Osteoblast (primary cell): ENCODE measurements at regions not wholly inside any gene's neighbourhood (a gene's known extent, or its start where the extent isn't known, plus 50 kb on each side); places are given as distances from the start of the nearest gene placed in this dataset.

Source experiments
- DNase-seq: peaks from one replicate; pipeline ENCODE4 v3.0.0; 2011; ENCODE audit warnings: low spot score, mixed read lengths; ENCODE audit not compliant: insufficient read length; ENCODE audit errors: missing footprints
- H2AFZ ChIP-seq: 2 replicates; pipeline ENCODE4 v1.6.0; 2011; ENCODE audit warnings: mild to moderate bottlenecking, low read length
- H3K27ac ChIP-seq: 2 replicates; pipeline ENCODE4 v1.5.1; 2011; ENCODE audit warnings: mild to moderate bottlenecking, low read depth, low read length, moderate library complexity
- H3K27me3 ChIP-seq: 2 replicates; pipeline ENCODE4 v1.6.0; 2012; ENCODE audit warnings: mild to moderate bottlenecking, control low read depth, inconsistent platforms, low read length, moderate library complexity; ENCODE audit not compliant: insufficient read depth
- H3K36me3 ChIP-seq: 2 replicates; pipeline ENCODE4 v1.5.1; 2011; ENCODE audit warnings: mild to moderate bottlenecking, low read length, control low read depth, moderate library complexity; ENCODE audit not compliant: insufficient read depth
- H3K4me1 ChIP-seq: 2 replicates; pipeline ENCODE4 v1.5.1; 2011; ENCODE audit warnings: mild to moderate bottlenecking, low read length, control low read depth, moderate library complexity; ENCODE audit not compliant: insufficient read depth
- H3K4me2 ChIP-seq: 2 replicates; pipeline ENCODE4 v1.6.0; 2011; ENCODE audit warnings: mild to moderate bottlenecking, low read length; ENCODE audit not compliant: insufficient read depth
- H3K4me3 ChIP-seq: fragments of 200-600 bp; sonication (generic); 3 replicates; pipeline ENCODE4 v1.5.1; 2012; ENCODE audit warnings: mild to moderate bottlenecking, low read length, inconsistent platforms; ENCODE audit not compliant: insufficient read depth
- H3K79me2 ChIP-seq: 2 replicates; pipeline ENCODE4 v1.6.0; 2012; ENCODE audit warnings: mild to moderate bottlenecking, low read length, control low read depth, inconsistent platforms; ENCODE audit not compliant: insufficient read depth
- H3K9me3 ChIP-seq: 2 replicates; pipeline ENCODE4 v1.5.1; 2011; ENCODE audit warnings: low read depth, low read length, control low read depth
- H4K20me1 ChIP-seq: 2 replicates; pipeline ENCODE4 v1.6.0; 2012; ENCODE audit warnings: mild to moderate bottlenecking, low read length, control low read depth; ENCODE audit not compliant: insufficient read depth
- TF ChIP-seq, protein P1 (sequence below): IDR thresholded peaks from 2 replicates; pipeline ENCODE4 v1.5.1; 2011; ENCODE audit warnings: mild to moderate bottlenecking, low read depth, low read length, moderate library complexity; ENCODE audit errors: extremely low read depth

DNA sequence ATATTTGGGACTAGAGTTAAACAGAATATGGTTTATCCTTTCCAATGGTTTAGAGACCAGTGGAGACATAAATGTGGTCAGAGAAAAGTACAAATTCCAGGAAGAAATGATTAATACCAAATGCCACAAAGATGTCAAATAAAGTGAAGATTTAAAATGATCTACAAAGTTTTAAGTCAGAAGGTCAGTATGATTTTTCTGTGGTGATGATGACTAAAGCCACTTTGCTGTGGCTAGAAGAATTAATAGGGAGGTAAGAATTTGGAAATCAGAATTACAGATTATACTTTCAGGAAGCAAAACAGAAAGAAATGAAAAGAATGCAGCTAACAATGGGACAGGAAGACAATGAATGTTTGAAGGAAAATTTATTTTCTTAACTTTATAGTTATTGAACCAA, 91.5 kb upstream of the CDH7 start:
- Histone ChIP-seq H3K9me3 (peaks cover 6% of the 10 kb centered on the region), H3K27ac (no peak overlapping the region), H4K20me1 (no peaks in the 10 kb centered on the region), H3K4me3 (no peak overlapping the region), H2AFZ (no peak overlapping the region), H3K36me3 (no peaks in the 10 kb centered on the region), H3K4me1 (no peaks in the 10 kb centered on the region), H3K4me2 (no peak overlapping the region), H3K79me2 (no peaks in the 10 kb centered on the region), H3K27me3 (no peaks in the 10 kb centered on the region)
- TF ChIP-seq, protein P1, sequence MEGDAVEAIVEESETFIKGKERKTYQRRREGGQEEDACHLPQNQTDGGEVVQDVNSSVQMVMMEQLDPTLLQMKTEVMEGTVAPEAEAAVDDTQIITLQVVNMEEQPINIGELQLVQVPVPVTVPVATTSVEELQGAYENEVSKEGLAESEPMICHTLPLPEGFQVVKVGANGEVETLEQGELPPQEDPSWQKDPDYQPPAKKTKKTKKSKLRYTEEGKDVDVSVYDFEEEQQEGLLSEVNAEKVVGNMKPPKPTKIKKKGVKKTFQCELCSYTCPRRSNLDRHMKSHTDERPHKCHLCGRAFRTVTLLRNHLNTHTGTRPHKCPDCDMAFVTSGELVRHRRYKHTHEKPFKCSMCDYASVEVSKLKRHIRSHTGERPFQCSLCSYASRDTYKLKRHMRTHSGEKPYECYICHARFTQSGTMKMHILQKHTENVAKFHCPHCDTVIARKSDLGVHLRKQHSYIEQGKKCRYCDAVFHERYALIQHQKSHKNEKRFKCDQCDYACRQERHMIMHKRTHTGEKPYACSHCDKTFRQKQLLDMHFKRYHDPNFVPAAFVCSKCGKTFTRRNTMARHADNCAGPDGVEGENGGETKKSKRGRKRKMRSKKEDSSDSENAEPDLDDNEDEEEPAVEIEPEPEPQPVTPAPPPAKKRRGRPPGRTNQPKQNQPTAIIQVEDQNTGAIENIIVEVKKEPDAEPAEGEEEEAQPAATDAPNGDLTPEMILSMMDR = no peak
- DNase-seq = no peak

DNA sequence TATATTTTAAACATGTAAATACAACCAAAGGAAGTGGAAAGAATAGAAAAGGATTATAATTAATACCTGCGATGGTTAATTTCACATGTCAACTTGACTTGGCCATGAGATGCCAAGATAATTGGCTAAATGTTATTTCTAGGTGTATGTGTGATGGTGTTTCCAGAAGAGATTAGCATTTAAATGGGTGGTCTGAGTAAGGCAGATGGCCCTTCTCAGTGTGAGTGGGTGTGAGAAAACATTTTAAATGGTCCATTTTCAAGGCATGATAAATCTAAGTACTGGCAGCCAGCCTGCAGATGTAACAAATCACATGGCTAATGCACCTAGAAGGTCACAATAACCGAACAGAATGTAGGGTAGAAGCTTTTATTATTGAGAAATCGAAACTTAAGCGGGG, 99.6 kb upstream of the CDH7 start:
- Histone ChIP-seq H3K79me2 (no peaks in the 10 kb centered on the region), H3K27me3 (no peaks in the 10 kb centered on the region), H4K20me1 (no peaks in the 10 kb centered on the region), H3K4me2 (no peak overlapping the region), H3K4me3 (no peak overlapping the region), H3K36me3 (no peaks in the 10 kb centered on the region), H2AFZ (no peak overlapping the region), H3K4me1 (no peaks in the 10 kb centered on the region), H3K27ac (no peak overlapping the region), H3K9me3 (peaks cover 6% of the 10 kb centered on the region)
- TF ChIP-seq, protein P1 = no peak
- DNase-seq = no peak

DNA sequence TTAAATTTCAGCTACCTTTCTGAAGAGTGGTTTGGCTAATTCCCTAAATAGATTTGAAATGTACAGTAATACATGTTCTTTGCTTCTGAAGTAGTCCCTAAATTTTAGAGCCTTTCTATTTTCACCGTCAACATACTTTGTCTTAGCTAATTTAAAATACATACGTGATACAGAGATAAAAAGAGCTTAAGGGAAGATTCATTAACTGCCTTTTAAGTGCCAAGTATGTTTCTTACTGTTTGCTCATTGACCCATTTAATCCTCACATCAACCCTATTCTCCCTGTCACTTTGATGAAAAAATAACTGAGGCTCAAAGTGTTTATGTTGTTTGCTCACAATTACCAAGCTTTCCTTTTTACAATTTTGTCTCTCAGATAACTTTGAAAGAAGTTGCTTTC, 118.6 kb upstream of the CDH7 start:
- Histone ChIP-seq H3K79me2 (no peaks in the 10 kb centered on the region), H3K27me3 (no peaks in the 10 kb centered on the region), H3K9me3 (peaks cover 3% of the 10 kb centered on the region), H3K36me3 (no peaks in the 10 kb centered on the region), H3K4me3 (no peak overlapping the region), H4K20me1 (no peaks in the 10 kb centered on the region), H2AFZ (no peak overlapping the region), H3K4me1 (no peaks in the 10 kb centered on the region), H3K4me2 (no peak overlapping the region), H3K27ac (no peak overlapping the region)
- TF ChIP-seq, protein P1 = no peak
- DNase-seq = no peak

DNA sequence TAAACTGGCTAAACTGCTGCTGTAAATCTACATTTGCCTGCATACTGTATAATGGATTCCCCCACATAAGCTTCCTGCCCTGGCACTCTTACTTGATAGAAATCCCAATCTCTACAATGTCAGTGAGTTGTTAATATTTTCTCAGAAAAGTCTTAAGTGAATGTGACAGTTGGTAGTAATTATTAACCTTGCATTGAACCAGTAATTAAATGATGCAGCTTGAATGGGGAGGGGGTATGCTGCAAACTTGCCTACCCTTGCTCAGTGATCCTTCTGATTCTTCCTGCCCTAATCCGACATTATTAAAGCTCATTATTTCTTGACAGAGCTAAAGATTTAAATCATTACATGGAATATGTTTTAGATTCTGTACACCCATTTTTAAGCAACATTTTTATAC, 119.0 kb upstream of the CDH7 start:
- Histone ChIP-seq H3K79me2 (no peaks in the 10 kb centered on the region), H2AFZ (no peak overlapping the region), H3K27ac (no peak overlapping the region), H3K36me3 (no peaks in the 10 kb centered on the region), H3K4me3 (no peak overlapping the region), H3K9me3 (peaks cover 3% of the 10 kb centered on the region), H3K4me2 (no peak overlapping the region), H3K27me3 (no peaks in the 10 kb centered on the region), H3K4me1 (no peaks in the 10 kb centered on the region), H4K20me1 (no peaks in the 10 kb centered on the region)
- TF ChIP-seq, protein P1 = no peak
- DNase-seq = no peak
